ENCODE measurements at regions not wholly inside any gene's neighbourhood (a gene's known extent, or its start where the extent isn't known, plus 50 kb on each side); places are given as distances from the start of the nearest gene placed in this dataset.

GRCh38 chr11:92447586-92447985, 223.0 kb downstream of the FAT3 start:
- TF ChIP-seq EZH2phosphoT487 (IDR thresholded peaks at IDR 0.05; ENCODE audit: borderline replicate concordance, low read length) (no peak), EZH2 (IDR thresholded peaks at IDR 0.05; ENCODE audit: low read length, unreplicated experiment) (no peak), CTCF (conservative IDR thresholded peaks at IDR 0.05; ENCODE audit: low read depth, low read length) (no peak)
- H3K4me3 ChIP-seq (ENCODE audit: low read length), result no peak overlapping the region
- ATAC-seq, result no peak
- ChIA-PET CTCF (no interaction called here), POLR2A (ENCODE audit: unreplicated experiment) (no interaction called here)
- DNase-seq, result peak; percentile 14
- H3K9me3 ChIP-seq (ENCODE audit: low read length), result 0 out of 2 replicates have a peak, but pooled peaks cover 4% of the 10 kb centered on the region
- intact Hi-C loops (cut with micrococcal nuclease), result no loop called here
- H3K27ac ChIP-seq (ENCODE audit: low read length), result no peak overlapping the region
- H3K27me3 ChIP-seq (ENCODE audit: low read length), result no peaks in the 10 kb centered on the region
- BruUV-seq (replicated peaks), result no TSS peak
- H3F3A ChIP-seq (ENCODE audit: low read length, unreplicated experiment), result no peaks in the 10 kb centered on the region
- H3K9ac ChIP-seq (ENCODE audit: low read length), result no peak overlapping the region
- no peaks in the 10 kb centered on the region for H3K9me2 ChIP-seq (replicated peaks; ENCODE audit: low read length)
- H4K20me1 ChIP-seq (ENCODE audit: low read length), result no peaks in the 10 kb centered on the region
- 0 out of 2 replicates have a peak overlapping the region, but pooled peaks have one; percentile 7 for H2AFZ ChIP-seq (ENCODE audit: low read length)
- no peaks in the 10 kb centered on the region for H3K36me3 ChIP-seq (ENCODE audit: low read depth, low read length)
- H3K4me2 ChIP-seq (ENCODE audit: low read length), result no peak overlapping the region
- no peaks in the 10 kb centered on the region for H3K4me1 ChIP-seq (ENCODE audit: insufficient read depth, low read length)
- H3K79me2 ChIP-seq (ENCODE audit: low read length), result no peaks in the 10 kb centered on the region

DNA sequence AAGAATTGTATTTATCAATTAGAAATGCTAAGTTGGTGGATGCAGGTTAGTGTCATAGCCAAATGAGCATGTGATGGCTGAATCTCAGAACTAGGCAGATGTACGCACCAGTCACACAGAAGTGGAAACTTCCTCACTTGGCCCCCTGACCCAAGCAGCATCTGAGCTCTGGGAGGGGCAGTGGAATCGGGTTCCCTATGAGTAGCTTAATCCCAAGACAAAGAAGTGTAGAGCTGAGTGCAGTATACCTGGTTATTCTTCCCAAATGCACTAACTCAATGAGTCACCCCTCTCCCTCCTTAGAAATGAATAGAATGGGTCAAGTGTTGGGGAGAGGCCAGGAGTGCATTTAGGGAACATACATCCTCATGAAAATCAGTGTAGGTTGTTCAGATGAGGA, 224.6 kb downstream of the FAT3 start:
- TF ChIP-seq EZH2 (IDR thresholded peaks at IDR 0.05; ENCODE audit: low read length, unreplicated experiment), result no peak
- TF ChIP-seq EZH2phosphoT487 (IDR thresholded peaks at IDR 0.05; ENCODE audit: borderline replicate concordance, low read length), result no peak
- no peak for TF ChIP-seq CTCF (conservative IDR thresholded peaks at IDR 0.05; ENCODE audit: low read depth, low read length)
- POLR2A ChIA-PET (ENCODE audit: unreplicated experiment), result no interaction called here
- intact Hi-C loops (cut with micrococcal nuclease), result no loop called here
- no peak for DNase-seq
- Histone ChIP-seq H3K4me2 (ENCODE audit: low read length) (no peak overlapping the region), H3K9ac (ENCODE audit: low read length) (no peak overlapping the region), H3F3A (ENCODE audit: low read length, unreplicated experiment) (no peaks in the 10 kb centered on the region), H3K79me2 (ENCODE audit: low read length) (no peaks in the 10 kb centered on the region), H3K4me3 (ENCODE audit: low read length) (no peak overlapping the region), H3K9me3 (ENCODE audit: low read length) (0 out of 2 replicates have a peak, but pooled peaks cover 4% of the 10 kb centered on the region), H3K27me3 (ENCODE audit: low read length) (no peaks in the 10 kb centered on the region), H3K36me3 (ENCODE audit: low read depth, low read length) (no peaks in the 10 kb centered on the region), H2AFZ (ENCODE audit: low read length) (no peak overlapping the region), H3K4me1 (ENCODE audit: insufficient read depth, low read length) (no peaks in the 10 kb centered on the region), H3K27ac (ENCODE audit: low read length) (no peak overlapping the region), H4K20me1 (ENCODE audit: low read length) (no peaks in the 10 kb centered on the region), H3K9me2 (replicated peaks; ENCODE audit: low read length) (no peaks in the 10 kb centered on the region)
- no peak for ATAC-seq
- no TSS peak for BruUV-seq (replicated peaks)
- CTCF ChIA-PET, result no interaction called here

GRCh38 chr11:92449780-92450179, 225.2 kb downstream of the FAT3 start:
- H3K79me2 ChIP-seq (ENCODE audit: low read length), result no peaks in the 10 kb centered on the region
- no peak for ATAC-seq
- ChIA-PET CTCF (no interaction called here), POLR2A (ENCODE audit: unreplicated experiment) (no interaction called here)
- no peaks in the 10 kb centered on the region for H4K20me1 ChIP-seq (ENCODE audit: low read length)
- H3K4me2 ChIP-seq (ENCODE audit: low read length), result no peak overlapping the region
- H3K4me3 ChIP-seq (ENCODE audit: low read length), result no peak overlapping the region
- no peak for DNase-seq
- H3K36me3 ChIP-seq (ENCODE audit: low read depth, low read length), result no peaks in the 10 kb centered on the region
- H3K9me3 ChIP-seq (ENCODE audit: low read length), result 0 out of 2 replicates have a peak, but pooled peaks cover under 1% of the 10 kb centered on the region
- no peak overlapping the region for H2AFZ ChIP-seq (ENCODE audit: low read length)
- no peaks in the 10 kb centered on the region for H3K4me1 ChIP-seq (ENCODE audit: insufficient read depth, low read length)
- BruUV-seq (replicated peaks), result no TSS peak
- TF ChIP-seq EZH2phosphoT487 (IDR thresholded peaks at IDR 0.05; ENCODE audit: borderline replicate concordance, low read length) (no peak), EZH2 (IDR thresholded peaks at IDR 0.05; ENCODE audit: low read length, unreplicated experiment) (no peak), CTCF (conservative IDR thresholded peaks at IDR 0.05; ENCODE audit: low read depth, low read length) (no peak)
- intact Hi-C loops (cut with micrococcal nuclease), result no loop called here
- no peaks in the 10 kb centered on the region for H3F3A ChIP-seq (ENCODE audit: low read length, unreplicated experiment)
- H3K27ac ChIP-seq (ENCODE audit: low read length), result no peak overlapping the region
- H3K9me2 ChIP-seq (replicated peaks; ENCODE audit: low read length), result no peaks in the 10 kb centered on the region
- H3K9ac ChIP-seq (ENCODE audit: low read length), result no peak overlapping the region
- no peaks in the 10 kb centered on the region for H3K27me3 ChIP-seq (ENCODE audit: low read length)
